D341Med (cell line): ENCODE measurements at regions not wholly inside any gene's neighbourhood (a gene's known extent, or its start where the extent isn't known, plus 50 kb on each side); places are given as distances from the start of the nearest gene placed in this dataset.

Source experiments
- DNase-seq: peaks from one replicate; pipeline ENCODE4 v3.0.0; 2012; ENCODE audit warnings: low spot score

DNA sequence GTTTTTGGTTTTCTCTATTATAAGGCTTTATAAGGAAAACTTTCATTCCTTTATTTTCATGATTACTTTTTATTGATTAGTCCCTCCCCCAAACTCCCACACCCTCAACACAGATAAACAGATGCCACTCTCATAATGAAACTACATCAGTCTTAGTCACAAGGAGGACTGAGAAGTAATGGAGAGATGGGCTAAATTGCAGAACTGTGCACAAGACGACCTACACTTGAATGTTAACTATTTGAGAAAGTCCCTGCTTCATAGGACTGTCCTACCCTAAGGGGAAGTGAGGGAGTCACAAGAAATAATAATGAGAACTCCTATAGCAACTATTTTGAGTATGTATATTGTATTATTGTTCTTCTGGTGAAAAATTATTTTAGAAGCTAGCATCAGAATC lies 360.8 kb downstream of the RBM43 start:
- DNase-seq, result no peak

DNA sequence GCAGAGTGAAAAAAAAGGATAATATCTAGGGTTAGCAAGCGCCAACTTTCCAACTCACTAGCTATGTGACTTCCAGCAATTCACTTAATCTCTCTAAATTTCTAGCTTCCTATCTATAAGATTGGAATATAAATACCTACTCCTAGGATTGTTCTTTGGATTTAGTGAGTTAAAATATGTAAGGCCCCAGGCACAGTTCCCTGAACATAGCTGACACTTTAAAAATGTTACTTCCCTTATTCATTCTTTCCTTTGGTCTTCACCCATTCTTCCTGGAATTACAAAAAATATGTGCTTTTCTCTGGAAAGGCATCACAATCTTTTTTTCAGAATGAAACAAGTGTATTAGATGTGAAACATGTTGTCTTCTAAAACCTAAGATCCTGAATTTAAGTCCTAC lies 365.7 kb downstream of the RBM43 start:
- no peak for DNase-seq

DNA sequence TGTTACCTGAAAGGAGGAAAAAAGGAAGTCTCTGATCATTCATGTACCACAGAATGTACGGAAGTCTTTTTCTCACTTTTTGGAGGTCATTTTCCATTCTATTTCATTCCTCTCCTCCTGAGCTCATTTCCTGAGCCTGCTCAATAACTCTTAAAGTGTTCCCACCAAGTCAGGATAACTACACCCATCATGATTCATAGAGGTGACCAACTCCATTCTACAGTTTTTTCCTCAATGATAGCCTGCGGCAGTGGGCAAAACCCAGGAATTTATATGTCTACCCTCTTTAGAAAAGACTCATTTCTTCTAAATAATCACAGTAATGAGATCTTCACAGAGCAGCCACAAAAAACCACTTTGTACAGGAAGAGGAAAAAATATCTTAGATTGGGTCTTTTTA lies 372.5 kb downstream of the RBM43 start:
- DNase-seq, result no peak

DNA sequence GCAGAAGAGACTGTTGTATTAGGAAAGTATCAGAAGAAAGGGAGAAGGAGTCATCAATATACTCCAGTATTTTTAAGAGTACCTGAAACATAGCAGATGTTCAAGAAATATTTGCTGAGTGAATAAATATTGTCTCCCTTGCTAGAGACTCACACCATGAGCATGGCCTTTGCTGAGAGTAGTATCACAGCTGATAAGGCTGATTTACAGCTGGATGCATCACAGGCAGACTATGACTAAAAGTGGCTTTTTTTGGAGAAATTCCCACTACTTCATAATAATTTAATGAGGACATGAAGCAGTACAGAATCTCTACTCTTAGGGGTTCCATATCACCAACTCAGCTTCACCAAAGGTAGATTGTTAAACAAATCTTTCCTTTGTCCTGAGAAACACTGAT lies 373.3 kb downstream of the RBM43 start:
- DNase-seq, result no peak

DNA sequence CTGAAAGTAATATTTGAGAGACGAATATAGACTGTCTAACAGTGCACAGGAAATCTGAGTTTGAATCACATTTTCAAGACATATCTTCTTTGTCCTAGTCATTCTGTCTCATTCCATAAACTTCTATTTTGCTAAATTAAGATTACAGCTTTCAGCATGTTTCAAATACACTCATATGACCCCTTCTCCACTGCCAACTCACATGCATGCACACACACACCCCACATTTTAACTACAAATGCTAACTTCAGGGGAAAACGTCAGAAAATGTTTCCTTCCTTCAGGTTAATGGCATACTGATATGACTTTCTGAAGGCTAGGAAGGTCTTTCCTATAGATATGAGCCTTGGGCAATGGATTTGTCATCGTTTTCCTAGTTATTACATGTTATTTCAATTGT lies 373.7 kb downstream of the RBM43 start:
- DNase-seq, result no peak

DNA sequence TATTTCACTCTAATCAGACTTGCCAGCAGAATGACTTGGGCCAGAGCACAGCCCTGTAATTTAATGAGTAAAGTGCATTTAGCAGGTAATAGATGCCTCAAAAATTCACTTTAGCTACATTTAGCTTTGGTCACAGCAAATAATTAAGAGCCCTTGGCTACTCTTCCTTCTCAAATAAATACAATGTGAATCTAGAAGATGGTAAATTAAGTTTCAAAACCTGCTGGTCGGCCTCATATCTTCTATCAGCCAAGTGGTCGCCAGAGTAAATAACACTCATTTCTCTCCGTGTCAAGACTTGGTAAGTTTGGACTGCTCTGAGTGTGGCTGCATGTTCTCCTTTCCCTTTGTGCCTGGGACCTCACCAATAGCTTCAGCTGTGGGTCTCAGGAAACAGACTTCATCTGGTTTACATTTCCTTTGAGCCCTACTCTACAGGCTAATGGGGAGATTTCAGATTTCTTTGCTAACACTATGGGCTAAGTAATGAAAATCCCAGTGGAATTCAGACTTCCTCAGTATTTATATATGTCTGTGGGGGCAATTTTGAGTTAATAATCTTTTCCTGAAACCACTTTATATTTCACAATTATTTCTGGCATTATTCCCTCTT lies 375.8 kb downstream of the RBM43 start:
- no peak for DNase-seq

DNA sequence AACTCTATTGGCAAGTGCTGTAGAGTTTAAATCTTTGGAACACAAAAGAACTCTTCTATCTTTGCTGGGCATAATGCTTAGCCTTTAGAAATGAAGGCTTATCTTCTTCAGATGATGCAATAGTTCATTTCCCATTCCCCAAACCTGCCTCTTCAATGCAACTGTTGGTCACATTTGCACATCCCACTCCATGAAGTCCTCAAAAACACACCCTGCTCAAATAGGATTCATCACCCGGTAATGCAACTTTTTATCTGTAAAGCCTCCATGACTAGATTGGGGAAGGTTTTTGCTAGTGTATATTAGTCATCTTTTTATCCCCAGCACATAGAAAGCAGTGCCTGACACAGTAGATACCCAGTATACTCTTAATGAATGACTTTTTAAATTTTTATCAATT lies 376.4 kb downstream of the RBM43 start:
- DNase-seq, result no peak

DNA sequence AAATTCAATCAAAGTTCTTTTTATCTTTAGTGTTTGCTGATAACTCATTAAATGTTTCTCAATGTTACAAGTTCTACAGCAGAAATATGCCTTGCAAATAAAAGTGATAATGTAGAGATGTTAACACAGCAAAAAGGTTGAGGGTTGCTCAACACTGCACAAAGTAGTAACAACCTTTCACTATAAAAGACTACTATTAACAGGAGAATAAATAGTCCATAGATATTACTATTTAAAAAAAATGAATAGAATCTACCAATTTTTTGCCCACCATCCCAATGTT lies 378.1 kb downstream of the RBM43 start:
- DNase-seq, result no peak

DNA sequence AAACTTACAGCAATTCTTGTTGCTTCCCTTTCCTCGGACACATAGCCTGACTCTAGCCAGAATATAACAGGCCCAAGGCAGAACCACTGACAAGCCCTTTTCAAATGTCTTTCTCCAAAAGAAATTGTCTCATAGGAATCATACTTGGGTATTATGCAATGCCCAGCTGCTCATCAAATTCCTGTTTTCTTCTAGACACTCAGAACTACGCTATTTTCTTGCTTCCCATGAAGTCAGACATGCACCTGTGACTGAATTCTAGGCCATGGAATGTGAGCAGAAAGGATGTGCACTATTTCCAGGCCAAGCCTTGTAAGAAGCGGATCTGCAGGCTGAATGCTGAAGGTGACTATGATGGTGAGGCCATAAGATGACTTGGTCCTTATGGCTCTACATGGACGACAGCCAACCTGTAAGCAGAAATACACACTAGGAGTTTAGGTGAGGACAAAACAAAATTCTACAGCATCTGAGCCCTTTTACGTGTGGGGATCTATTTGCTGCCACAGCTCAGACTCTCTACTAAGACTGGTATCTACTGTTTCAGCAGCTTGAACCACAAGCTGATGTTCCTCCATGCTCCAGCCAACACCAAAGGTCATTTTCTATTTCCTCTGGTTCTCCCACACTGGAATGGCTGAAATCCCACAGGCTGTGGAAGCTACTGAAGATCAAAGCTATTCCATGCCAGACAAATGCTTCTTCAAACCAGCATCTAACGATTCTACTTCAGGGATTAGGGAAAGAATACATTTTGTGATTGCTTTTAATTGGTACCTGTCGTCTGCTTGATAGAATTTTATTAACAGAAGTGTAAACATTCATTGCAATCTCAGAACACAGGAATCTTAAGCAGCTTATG lies 378.7 kb downstream of the RBM43 start:
- no peak for DNase-seq

DNA sequence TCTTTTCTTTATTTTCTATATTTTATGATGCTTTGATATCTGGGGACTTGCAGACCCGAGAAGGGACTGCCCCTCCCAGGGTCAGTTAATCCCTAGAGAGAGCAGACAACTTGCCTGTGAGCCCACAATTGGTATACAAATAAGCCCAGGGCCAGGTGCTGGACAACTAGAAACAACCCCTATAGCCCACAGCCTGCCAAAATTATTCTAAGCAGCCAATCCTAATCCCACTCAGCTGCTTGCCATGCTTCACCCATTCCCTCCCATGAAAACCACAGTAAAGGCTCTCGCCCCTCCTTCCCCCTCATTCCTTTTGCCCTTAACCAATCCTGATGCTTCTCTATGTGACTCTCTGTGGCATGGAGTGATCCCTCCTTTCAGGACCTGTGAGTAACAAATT lies 380.7 kb downstream of the RBM43 start:
- DNase-seq, result no peak

DNA sequence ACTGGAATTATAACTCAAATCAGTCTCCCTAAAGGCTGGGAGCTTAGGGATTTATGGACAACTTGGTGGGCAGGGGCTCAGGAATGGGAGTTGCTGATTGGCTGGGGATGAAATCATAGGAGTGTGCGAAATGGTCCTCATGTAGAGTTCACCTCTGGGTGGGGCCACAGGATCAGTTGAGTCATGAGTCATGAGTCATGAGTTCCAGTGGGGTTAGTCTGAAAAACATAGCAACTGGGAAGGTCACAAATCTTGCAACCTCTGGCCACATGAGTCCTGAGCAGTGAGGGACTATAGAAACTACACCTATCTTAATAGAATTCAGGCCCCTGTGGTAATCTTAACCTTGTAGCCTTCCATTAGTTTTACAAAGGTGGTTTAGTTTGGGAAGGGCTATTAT lies 383.3 kb downstream of the RBM43 start:
- no peak for DNase-seq

DNA sequence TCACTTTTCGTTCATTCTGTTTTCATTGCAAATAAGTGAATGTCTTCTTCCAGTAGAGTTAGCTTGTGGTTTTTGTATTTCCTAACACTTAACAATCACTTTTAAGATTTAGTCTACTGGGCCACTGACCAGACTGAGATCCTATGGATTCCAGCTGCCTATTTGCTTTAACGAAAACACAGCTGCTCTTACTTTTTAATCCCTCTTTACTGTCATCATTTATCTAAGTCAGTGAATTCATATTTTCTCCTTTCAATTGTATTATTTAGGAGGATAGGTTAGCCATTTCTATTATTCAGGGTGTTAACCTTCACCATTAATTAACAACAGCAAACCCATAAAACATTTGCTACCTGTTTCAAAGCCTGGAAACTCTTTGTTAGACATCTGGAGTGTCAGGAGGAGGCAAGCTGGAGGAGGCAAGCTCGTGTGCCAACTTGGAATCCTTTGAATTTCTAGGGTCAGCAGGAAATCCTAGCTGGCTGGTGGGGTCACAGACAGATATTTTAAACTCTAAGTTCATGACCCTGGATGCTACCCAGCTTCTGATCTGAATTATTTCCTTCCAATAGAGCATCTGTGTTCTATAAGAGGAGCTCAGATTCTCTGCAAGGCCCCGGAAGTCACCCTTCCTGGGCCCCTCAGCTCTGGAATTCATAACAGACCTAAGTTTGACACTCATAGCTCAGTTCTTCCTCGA lies 385.3 kb downstream of the RBM43 start:
- DNase-seq, result no peak

DNA sequence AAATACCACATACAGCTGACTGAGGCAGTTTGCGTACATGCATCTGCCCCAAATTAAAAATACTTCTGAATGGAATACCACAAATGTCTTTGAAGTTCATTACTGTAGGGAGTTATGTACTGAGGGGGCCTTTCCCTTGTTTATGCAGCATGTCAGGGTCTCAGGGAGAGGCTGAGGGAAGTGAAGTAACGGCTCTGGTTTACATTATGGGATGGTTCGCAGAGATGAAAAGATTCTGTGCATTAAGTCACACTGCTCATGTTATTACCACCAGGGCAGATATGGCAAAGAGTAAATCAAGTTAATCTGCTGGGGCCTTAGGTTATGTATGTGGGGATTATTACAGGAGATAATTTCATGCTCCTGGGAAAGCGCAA lies 385.9 kb upstream of the RND3 start:
- DNase-seq, result no peak

DNA sequence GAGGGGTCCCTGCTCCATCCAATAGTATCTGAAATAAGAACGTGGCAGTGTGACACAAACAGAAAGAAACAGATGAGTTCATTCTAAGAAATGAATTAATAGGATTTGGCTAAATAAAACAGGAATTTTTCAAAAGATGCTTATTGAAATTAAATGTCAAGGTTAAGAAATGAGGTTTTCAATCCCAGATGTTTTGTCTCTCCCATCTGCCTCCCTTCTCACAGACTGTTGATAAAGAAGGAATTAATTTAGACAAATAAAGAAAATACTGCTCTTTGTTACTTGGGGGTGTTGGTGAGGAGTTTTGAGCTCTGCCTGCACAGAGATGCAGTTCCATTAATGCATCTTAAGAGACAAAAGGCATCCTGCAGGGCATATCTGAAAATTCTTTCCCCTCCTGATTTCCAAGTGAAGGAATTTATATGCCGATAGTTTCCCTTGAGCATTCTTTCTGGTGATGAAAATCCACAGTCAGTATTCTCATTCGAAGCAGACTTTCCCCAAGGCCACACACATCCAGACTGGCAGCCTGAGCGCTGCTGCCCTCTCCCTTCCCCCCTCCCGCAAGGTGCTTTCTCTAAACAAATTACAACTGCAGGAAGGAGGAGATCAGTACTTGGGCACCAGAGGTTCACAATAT lies 385.4 kb upstream of the RND3 start:
- DNase-seq, result no peak

DNA sequence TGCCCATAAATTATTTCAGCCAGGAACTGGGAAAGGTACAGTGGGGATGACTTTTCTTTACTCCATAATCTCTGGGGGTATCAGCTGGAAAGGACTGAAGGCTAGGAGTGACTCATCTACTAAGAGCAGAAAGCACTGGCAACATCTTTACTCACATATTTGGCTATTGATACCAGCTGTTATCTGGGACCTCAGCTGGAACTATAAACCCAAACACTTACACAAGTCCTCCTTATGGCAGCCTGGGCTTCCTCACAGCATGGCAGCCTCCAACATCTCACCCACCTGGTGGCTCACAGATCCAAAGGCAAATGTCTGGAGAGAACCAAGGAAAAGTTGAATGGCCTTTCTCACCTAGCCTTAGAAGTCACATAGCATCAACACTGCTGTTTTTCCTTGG lies 379.0 kb upstream of the RND3 start:
- no peak for DNase-seq

DNA sequence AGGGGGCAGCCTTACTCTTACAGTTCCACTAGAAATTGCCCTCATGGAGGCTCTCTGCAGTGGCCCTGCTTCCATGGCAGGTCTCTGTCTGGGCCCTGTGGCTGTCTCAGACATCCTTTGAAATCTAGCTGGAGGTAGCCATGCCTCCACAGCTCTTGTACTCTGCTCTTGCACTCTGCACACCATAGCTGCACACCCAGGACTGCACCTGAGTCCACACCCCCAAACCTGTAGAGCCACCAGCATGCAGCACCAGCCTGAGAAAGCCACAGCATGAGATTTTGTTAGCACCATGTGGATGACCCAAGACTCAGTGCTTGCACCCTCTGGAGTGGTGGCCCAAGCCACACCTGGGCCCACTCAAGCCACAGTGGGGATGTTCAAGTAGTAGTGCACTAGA lies 376.2 kb upstream of the RND3 start:
- no peak for DNase-seq

DNA sequence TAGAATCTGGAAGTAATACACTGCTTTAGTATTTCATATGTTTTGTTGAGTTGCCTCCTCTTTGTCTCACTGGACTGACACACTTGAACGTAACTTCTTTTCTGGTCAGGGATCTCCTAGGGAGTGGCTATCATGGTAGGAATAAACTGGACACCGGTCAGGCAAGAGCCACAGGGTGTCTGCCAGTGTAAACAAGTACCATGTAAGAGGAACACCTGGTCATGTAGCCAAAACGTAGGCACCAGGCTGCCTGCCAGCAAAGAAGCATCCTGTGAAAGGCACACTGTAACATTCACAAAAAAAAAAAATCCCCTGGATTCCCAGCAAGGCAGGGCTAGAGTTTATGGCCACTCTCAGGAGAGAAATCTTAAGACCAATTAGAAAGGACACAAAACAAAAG lies 372.8 kb upstream of the RND3 start:
- no peak for DNase-seq

DNA sequence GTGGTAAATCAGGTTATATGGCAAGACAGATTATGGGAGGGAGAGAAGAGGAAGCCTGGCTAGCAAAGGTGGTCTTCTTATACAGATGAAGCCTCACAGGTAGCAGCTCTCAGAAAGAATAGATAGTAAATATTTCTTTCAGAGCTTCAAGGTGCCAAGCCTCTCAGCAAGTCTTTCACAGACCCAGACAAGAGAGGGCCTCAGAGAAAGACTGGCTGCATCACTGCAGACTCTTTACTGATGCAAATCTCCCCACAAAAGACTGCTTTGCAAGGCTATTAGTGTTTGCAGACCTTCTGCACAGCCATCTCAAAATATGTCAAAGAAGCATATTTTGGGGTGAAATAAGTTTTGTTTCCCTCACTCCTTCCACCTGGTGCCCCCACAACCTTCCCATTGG lies 372.4 kb upstream of the RND3 start:
- DNase-seq, result no peak

DNA sequence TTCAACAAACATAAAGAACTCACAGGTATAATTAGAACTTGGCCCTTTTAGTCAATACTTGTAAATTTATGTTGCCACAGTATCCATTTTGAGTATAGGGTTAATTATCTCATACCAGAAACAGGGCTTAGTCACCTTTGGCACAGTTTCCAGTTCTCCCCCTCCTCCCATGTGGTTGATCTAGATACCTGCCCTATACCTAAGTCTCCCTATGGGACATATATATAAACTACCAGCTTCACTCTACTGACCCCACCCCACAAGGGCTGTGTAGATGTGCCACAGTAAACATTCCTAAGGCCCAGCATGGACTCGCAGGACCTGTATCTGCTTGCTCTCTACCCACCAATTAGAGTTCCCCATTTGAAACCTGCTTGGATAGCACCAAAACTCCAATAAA lies 371.7 kb upstream of the RND3 start:
- no peak for DNase-seq

DNA sequence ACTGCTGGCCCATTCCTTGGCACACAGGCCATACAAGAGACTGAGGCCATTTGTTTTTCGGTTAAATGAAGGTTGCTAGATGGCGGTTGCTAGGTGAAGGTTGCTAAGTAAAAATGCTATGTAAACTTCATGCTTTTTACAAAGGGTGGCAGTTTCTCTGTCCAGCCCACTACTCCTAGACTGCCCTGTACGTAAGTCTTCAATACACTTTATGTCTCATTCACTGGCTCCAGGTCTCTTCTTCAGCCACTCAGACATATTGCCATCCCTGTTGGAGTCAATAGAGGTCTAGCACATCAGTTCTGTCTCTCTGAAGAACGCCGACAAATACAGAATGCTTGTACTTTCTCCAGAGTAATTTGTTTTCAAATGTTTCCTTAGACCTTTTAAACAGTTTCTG lies 370.9 kb upstream of the RND3 start:
- DNase-seq, result no peak

DNA sequence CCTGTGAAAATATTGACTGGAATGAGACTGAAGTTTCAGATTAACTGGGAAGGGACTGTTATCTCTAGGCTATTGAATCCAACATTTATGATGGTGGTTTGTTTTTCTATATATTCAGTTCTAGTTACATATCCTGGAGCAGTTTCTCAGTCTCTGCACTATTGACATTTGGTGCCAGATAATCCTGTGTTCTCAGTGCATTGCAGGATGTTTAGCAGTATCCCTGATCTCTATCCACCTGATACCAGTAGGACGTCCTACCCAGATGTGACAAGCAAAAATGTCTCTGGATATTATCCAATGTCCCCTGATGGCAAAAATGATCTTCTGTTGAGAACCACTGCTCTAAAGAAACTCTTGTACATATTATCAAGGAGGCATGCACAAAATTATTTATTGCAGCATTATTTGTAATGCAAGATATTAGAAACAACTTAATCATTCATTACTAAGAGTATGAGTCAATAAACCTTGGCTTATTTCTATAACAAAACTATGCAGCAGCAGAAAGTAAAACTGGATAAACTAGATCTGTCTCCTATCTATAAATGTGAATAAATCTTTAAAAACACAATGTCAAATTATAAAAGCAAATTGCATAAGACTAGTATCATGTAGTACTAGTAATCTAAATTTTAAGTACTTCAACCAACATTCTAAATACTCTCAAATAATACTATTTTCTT lies 369.3 kb upstream of the RND3 start:
- no peak for DNase-seq

DNA sequence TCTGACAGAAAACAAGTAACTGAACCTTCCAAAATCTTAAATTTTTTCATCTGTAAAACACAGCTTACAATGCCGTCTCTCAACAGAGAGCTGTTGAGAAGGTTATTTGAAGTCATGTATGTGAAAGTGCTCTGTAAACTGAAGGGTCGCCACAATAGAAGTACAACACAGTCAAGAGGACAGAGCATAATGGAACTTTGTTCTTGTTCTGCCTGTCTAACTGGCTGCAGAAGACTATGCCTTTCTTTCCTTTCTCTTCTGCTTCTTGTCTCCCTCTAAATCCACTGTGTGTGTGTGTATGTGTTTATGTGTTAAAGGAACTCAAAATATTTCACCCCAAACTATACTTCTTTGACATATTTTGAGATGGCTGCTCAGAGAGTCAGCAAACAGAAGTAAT lies 365.8 kb upstream of the RND3 start:
- DNase-seq, result no peak

DNA sequence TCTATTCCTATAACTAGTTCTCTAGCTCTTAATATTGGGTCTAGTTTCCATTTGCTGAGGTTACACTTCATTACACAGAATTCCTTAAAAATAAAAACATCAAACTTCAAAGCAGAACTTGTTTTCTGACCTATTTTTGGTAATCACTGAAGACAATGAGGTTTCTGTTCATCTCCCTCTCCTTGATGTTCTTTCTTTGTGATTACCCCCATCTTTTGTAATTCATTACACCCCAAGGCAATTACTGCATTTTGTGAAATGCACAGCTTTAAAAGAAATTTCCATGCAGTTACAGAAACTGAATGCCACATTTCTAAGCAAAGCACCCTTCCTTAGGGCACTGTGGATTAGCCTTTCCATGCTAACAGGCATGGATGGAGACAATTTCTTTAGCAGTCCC lies 363.2 kb upstream of the RND3 start:
- DNase-seq, result no peak
